Fibroblast of the aortic adventitia (primary cell): ENCODE measurements at regions not wholly inside any gene's neighbourhood (a gene's known extent, or its start where the extent isn't known, plus 50 kb on each side); places are given as distances from the start of the nearest gene placed in this dataset.

Experiments used
- DNase-seq: peaks from one replicate; pipeline ENCODE4 v3.0.0-alpha.2; 2010; ENCODE audit warnings: low read depth
- H3K4me3 ChIP-seq: 2 replicates; pipeline ENCODE4 v1.5.1; 2011; ENCODE audit warnings: low read depth, mild to moderate bottlenecking, control low read depth, low read length, moderate library complexity
- CTCF ChIP-seq: IDR thresholded peaks from 2 replicates; pipeline ENCODE4 v1.5.1; 2011; ENCODE audit warnings: mild to moderate bottlenecking, low read length, control low read depth, inconsistent platforms; ENCODE audit not compliant: insufficient read depth

- no peak for DNase-seq
- H3K4me3 ChIP-seq, result no peak overlapping the region
- TF ChIP-seq CTCF, result no peak
Observed at GRCh38 chr21:23507501-23507900, 2099.8 kb downstream of the MRPL39 start.

- DNase-seq, result no peak
- no peak for TF ChIP-seq CTCF
- no peak overlapping the region for H3K4me3 ChIP-seq
Observed at GRCh38 chr21:23496729-23497128, 2110.6 kb downstream of the MRPL39 start.

- TF ChIP-seq CTCF, result no peak
- no peak overlapping the region for H3K4me3 ChIP-seq
- DNase-seq, result no peak
Observed at GRCh38 chr21:23488245-23488644, 2119.0 kb downstream of the MRPL39 start.

GRCh38 chr21:23480591-23481270 is 2126.6 kb downstream of the MRPL39 start:
- no peak overlapping the region for H3K4me3 ChIP-seq
- TF ChIP-seq CTCF, result no peak
- DNase-seq, result no peak

GRCh38 chr21:23478381-23478780 is 2128.9 kb downstream of the MRPL39 start:
- no peak overlapping the region for H3K4me3 ChIP-seq
- TF ChIP-seq CTCF, result no peak
- DNase-seq, result no peak

GRCh38 chr21:23475281-23476219 is 2131.7 kb downstream of the MRPL39 start:
- no peak overlapping the region for H3K4me3 ChIP-seq
- DNase-seq, result no peak
- TF ChIP-seq CTCF, result no peak
